Renal cortex interstitium (tissue), 11 donors: ENCODE measurements at regions not wholly inside any gene's neighbourhood (a gene's known extent, or its start where the extent isn't known, plus 50 kb on each side); places are given as distances from the start of the nearest gene placed in this dataset.

Experiments
- DNase-seq, 11 donors: peaks; one replicate each; pipeline ENCODE4 v3.0.0-alpha.2; 2013; ENCODE audit warnings: low read depth in 9 of 11, low spot score in 4 of 11; ENCODE audit errors: extremely low read depth in 1 of 11

DNA sequence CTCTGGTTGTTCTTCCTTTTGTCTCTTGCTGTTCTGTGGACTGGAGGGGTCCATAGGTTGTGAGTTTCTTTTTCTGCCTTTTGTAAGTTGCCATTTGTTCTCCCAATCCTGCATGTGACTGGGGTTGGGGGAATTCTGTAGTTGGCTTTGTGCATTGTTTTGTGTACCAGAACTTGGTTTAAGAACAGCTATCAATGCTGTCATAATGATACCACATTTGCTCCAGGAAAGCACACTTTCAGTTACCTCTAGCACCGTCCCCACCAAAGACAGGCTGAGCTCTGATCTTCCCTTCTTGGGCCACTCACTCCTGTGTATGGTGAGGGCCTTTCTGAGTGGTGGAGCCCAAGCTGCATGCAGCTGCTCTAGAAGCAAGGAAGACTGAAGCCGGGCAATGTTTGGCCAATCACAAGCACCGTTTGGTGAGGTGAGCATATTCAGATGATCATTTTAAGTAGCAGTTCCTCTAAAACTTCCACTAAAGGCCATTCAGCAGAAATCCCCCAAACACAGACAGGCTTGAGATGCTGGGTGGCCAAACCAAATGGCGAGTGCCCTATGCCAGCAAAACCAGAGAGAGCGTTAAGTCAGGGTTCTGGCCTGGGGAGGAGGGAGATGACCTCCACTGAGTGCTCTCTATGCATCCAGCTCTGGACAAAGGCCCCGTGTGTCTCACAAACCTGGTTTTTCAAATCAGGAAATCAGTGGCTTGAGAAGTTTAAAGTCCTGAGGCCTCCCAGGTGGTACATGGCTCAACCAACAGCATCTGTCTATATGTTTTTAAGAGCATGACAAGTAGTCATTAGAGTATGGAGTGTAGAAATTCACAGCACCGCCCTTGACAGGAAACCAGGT, 120.7 kb upstream of the SPATA13 start:
- DNase-seq: no peak

DNA sequence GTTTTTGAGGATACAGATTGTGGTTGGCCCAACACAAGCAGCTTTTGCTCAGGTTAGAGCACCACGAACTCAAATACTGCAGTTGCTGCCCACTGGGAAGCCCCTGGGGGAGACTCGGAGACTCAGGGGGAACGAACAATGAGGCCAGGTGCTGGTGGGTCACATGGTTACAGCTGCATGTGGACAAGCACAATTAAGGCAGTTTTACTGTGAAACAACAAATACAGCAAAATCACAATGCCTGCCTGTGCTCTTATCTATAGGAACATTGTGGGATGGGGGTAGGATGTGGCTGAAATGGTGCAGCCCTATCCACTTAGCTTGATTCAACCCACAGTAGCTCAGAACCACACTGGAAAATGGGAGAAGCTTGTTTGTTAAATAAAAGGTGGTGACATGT, 119.7 kb upstream of the SPATA13 start:
- no peak for DNase-seq

DNA sequence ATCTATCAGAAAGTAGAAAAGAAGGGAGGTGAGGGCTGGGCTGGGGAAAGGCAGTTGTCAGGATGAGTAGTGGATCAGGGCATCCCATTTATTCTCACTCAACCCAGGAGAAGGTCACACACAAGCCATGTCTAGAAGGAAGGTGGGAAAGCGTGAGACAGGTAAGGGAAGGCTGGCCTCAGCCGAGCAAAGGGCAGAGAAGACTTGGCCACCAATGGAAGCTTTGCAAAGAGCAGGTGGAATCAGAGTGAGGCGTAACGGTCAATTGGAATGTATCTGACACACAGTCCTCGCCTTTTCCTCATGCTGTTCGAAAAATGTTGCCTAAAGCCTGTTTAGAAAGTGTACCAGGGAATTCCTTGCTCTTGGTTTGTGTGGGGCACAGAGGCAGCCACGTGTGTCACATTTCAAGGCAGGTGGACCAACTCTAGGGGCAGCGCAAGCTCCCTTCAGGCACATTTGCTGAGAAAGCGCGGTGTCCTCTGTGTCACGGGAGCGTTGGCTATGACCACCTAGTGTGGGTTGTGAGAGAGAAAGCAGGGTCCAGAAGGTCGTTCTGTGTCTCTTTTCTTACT, 118.8 kb upstream of the SPATA13 start:
- no peak for DNase-seq

DNA sequence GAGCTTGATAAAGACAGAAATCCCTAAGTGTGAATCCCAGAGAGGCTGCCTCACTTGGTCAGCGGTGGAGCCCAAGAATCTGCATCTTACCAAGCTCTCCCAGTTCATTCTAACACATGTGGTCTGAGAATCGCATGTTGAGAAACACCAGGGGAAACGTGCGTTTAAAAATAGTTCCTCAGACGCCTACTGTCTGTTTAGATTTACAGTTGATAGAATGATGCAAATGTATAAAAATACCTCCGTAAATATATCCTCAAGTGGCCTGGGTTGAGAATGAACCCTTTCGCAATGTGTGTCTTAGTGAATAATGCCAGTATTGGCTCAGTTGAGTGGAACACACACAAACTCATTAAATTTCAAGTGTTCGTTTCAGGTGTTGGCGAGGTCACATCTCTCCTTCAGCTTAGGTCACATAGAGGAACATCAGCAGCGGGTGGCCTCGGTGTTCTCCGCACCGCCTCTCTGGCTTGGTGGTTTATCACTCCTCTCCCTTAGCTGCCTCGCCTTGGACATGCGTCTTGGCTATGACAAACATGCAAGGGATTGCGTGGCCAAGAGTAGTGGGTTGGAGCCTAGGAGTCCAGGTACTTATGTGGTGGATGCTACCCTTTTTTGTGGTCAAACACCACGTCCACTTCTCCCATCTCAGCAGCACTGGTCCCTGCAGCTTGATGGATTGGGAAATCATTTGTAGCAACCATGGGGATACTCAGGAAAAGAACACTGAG, 117.6 kb upstream of the SPATA13 start:
- no peak for DNase-seq

DNA sequence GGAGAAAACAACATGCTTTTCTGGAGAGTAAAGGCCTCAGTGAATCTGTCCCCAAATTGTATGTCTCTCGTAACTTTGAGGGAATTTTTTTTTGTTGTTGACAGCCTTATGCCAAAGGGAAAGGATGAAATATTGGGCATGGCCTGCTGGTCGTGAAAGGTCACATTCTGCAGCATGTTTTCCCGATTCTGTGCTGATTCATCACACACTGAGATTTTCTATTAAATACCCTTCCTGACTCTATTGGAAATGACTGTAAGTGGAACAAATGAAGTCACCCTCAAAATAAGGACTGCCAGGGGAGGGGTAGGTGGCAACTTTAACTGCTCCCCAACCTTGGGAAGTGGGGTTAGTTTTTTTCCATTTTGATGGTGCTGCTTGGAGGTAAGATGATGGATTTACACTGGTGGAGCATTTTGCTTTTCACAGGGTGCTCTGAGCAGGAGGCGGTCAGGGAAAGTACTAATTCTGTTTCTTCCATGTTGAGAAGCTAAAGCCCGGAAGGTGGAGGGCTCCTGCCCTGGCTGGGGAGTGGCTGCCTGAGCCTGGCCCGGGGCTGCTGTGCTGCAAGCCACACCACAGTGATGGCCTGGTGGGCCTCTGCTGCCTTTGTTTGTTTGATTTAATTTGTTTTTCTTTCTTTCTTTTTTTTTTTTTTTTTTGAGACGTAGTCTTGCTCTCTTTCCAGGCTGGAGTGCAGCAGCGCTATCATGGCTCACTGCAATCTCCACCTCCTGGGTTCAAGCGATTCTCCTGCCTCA, 116.8 kb upstream of the SPATA13 start:
- no peak for DNase-seq

DNA sequence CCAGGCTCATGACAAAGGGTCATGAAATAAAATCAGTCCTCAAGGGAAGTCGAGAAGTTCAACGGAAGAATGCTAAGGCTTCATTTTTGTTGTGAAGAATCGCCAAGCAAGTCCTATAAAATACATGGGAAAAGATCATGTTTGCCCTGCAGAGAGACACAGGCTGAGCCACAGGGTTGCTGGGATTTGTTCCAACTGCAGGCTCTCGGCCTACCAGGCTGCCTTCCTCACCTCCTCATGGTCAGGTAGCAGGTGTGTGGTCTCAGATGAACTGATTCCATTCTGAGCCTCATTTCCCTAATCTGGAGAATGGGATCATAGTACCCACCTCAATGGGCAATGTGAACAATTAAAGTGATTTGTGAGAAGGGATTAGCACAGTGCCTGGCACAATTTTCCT, 114.9 kb upstream of the SPATA13 start:
- no peak for DNase-seq

DNA sequence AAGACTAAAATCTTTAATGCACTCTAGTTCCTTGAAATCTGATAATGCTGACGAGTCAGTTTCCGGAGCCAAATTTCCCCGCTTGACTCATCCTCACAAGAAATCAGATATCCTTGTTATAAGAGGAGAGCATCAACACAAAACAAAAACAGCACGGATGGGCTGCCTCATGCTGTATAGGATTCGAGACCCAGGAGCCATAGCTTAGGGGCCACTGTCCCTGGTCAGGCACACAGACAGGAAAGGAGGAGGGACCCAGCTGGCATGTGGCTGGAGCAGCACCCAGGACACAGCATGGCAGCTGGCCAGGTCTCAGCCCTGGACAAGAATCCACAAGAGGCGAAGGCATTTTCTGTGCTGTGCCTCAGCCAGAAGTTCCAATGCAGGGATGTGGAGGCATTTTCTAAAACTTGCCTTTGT, 110.2 kb upstream of the SPATA13 start:
- no peak for DNase-seq

DNA sequence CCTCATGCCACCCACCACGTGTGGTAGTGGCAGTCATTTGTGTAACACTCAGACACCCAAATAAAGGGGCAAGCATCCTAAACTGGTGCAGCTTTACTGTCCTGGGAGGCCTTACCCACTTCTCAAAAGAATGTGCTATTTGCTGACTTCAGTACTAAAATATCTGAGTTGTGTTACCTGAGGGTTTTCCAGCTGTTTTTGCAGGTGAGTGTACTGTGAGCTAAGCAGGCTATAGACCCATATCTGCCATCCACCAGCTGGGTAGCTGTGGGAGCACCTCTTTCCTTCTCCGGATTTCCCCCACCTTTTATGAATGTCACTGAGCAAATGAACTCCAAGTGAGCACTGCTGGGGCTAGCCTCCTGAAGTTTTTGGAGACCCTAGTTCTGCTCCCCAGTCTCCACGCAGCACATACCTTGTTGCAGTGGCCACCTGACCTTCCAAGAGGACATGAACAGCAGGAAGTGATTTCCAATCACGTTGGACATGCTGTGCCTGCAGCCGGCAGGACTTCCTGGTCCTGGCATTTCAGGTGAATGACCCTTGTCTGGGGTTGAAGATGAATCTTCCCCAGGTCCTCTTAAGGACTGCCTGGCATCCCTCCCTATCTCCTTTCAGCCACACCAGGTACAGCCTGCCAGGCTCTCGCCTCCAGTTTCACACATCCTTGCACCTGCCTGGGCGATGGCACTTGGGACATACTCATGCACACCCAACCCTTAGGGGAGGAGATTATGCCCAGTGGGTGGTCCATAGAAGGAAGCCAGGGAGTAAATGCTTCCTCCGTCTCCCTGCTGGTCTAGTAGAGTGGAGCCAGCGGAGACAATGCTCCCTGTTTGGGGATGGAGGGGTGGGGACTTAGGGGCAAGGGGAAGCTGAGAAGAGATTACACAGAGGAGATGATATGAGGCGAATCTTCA, 109.5 kb upstream of the SPATA13 start:
- no peak for DNase-seq

DNA sequence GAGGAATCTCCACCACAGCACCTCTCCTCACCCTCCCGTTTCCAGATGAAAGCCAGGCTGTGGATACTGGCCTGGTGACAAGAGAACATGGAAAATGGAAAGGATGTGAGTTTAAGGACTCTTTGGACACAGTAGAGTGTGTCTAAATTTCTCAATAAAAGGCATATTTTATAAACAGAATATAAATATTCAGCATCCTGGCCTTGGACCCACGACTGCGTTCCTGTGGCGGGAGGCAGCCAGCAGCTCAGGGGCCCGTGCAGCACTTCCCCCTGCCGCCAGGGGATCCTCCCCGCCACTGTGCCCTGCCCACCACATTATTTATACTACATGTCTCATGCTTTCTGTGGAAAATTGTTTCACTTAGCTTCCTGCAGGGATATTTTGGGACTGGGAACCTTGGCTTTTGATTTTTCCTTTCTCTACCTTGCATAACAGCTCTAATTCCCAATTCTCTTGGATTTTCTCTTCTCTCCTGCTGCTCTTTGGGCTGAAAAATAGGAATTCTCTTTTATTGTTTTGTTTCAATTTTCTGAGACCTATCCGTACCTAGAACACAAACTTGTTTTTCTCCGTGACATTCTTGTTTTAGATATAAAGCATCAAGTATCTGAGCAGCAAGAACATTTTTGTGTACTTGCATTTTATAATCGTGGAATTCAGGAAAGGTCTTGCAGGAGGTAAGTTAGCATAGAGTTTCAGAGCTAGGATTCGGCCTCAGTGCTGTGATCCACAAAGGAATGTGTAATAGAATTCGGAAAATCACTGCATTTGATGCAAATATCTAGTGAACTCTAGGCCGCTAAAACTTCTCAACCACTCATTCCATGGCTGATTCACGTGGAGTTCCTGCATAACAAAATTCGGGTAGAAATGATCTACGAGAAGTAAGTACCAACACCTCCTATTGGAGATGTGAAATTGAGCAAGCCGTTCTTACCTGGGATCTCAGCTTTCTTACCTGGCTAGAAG, 107.7 kb upstream of the SPATA13 start:
- DNase-seq: no peak

DNA sequence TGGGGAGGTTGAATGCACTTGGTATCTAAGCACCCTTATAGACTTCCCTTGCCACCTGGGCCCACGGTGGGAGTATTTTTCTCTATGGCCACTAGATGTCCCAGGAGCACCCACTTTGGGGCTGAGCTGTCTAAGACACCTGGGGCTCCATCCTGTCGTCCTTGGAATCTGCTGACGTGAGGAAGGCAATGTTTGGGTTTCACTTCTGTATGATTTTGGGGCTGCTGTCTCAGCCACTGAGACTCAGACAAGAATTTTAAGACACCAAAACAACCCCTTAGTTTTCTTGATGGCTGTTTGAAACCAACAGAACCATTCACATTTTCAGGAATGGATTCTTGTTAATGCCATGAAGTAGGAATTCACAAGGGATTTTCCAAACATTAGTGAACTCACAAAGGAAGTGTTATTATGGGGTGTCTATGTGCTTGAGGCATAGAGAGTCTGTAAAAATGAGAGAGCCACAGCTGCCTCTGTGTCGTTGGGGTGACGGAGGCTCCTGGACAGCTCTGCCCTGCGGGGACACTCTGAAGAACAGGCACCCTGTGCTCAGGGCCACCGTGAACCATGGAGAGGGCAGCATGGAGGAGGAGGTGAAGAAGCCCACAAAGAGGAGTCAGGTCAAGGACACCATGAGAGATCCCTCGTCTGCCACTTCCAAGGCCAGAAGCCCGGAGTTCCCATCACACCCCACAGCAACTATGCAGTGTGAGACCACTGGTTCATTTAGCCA, 106.8 kb upstream of the SPATA13 start:
- DNase-seq: peak in 10 of 11 donors; percentile 36 to 85 (median 60)

DNA sequence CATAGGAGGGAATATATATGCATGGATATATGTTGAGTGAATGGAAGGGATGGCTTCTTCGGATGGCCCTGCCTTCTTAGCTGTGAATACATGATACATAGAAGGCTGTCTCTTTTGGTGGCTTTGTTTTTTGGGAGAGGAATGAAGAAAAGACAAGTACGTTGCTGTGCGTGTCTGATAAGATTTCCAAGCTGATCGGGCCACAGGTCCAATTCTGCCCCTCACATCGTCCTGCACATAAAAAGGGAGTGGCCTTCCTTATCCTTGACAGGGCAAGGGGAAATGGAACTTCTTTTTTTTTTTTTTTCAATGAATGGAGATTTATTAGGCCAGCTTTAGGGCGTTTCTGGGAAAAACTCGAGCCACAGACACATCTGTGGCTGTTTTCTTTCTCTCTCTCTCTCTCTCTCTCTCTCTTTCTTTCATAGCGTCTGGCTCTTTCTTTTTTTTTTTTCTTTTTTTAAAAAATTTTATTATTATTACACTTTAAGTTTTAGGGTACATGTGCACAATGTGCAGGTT, 103.8 kb upstream of the SPATA13 start:
- no peak for DNase-seq

DNA sequence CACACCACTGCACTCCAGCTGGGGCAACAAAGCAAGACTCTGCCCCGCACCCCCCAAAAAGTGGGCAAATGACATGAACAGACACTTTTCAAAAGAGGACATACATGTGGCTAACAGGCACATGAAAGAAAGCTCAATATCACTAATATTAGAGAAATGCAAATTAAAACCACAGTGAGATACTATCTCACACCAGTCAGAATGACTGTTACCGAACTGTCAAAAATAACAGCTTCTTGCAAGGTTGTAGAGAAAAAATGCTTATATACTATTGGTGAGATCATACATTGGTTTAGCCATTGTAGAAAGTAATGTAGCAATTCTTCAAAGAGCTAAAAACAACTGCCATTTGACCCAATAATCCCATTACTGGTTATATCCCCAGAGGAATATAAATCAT, 99.5 kb upstream of the SPATA13 start:
- DNase-seq: no peak

DNA sequence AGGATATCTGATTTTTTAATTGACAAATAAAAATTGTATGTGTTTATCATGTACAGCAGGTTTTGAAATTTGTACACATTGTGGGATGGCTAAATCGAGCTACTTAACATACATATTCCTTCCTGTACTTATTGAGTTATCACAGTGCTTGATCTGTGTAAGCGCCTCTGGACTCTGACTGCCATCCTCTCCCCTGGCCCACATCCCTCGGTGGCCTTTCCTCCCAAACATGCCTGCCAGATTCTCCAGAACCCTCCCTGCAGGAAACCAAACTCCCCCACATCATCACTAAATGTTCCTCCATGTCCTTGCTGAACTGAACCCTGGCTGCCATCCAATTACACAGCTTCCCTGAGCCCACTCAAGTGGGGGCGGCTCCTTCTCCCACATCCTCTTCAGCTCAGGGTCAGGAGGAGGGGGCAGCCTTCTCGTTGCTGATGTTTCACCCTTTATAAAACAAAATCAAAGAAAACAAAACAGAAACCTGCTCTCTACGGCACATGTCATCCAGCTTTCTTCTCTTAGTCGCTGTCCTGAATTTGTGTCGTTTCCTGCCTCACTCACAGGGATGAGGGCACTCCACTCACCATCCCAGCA, 97.1 kb upstream of the SPATA13 start:
- DNase-seq: peak in 5 of 11 donors; percentile 42 to 57 (median 48)

DNA sequence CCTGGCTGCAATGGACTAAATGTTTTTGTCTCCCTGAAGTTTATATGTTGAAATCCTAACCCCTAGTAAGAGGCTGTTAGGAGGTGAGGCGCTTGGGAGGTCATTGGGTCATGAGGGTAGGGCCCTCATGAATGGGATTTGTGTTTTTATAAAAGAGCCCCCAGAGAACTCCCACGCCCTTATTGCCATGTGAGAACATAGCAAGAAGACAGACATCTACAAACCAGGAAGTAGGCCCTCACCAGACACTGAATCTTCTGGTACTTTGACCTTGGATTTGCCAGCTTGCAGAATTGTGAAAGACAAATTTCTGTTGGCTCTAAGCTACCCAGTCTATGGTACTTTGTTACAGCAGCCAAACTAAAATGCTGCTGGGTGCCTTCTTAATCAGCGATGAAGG, 96.1 kb upstream of the SPATA13 start:
- no peak for DNase-seq

DNA sequence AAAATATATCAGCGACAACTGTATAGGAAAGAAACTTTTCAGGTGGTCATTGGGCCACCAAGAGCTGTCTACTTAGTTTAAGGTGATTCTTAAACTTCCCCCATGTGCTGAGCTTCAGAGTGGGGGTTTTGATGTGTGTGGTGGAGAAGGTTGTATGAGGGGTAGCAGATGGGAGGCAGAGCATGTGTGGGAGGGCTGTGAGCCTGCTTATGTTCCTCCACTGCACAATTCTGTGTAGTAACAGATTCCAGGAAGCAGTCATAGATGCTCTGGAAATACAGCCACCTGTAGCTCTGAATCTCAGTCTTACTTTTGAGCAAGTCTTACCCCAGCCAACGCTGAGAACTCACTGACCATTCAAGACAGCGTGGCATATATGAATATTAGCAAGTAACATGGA, 95.3 kb upstream of the SPATA13 start:
- DNase-seq: no peak
